ENCODE measurements at regions not wholly inside any gene's neighbourhood (a gene's known extent, or its start where the extent isn't known, plus 50 kb on each side); places are given as distances from the start of the nearest gene placed in this dataset.

- TF ChIP-seq POLR2A (IDR thresholded peaks at IDR 0.05; ENCODE audit: low read length) (no peak), GATA1 (IDR thresholded peaks at IDR 0.05; ENCODE audit: low read depth, low read length) (no peak)
These were observed 740.9 kb upstream of the TPTE start for GRCh38 chr21:9780441-9780937.
